Fibroblast of lung (primary cell): ENCODE measurements at regions not wholly inside any gene's neighbourhood (a gene's known extent, or its start where the extent isn't known, plus 50 kb on each side); places are given as distances from the start of the nearest gene placed in this dataset.

Experiments
- DNase-seq, 2 donors: peaks; one replicate each; pipeline versions ENCODE4 v3.0.0 to v3.0.0-alpha.2; 2010; ENCODE audit warnings: low read depth in 2 of 2
- H2AFZ ChIP-seq: 2 replicates; pipeline ENCODE4 v1.5.1; 2012; ENCODE audit warnings: low read length, control low read depth, inconsistent platforms
- H3K27ac ChIP-seq: 2 replicates; pipeline ENCODE4 v1.5.1; 2011; ENCODE audit warnings: low read length, control low read depth; ENCODE audit not compliant: insufficient read depth
- H3K27me3 ChIP-seq: 2 replicates; pipeline ENCODE4 v1.5.1; 2011; ENCODE audit warnings: mild to moderate bottlenecking, low read length; ENCODE audit not compliant: control insufficient read depth, insufficient read depth
- H3K36me3 ChIP-seq: 2 replicates; pipeline ENCODE4 v1.5.1; 2011; ENCODE audit warnings: low read length; ENCODE audit not compliant: control insufficient read depth, insufficient read depth
- H3K4me1 ChIP-seq: 2 replicates; pipeline ENCODE4 v1.5.1; 2011; ENCODE audit warnings: low read length; ENCODE audit not compliant: control insufficient read depth, insufficient read depth; ENCODE audit errors: extremely low read depth
- H3K4me2 ChIP-seq: 2 replicates; pipeline ENCODE4 v1.5.1; 2011; ENCODE audit warnings: low read length, control low read depth; ENCODE audit not compliant: insufficient read depth; ENCODE audit errors: extremely low read depth
- H3K4me3 ChIP-seq, 4 experiments: fragments of 200-600 bp in 1 of 4; sonication (generic) in 1 of 4; replicated peaks in 1 of 4; 2 replicates each; pipeline ENCODE4 v1.5.1; 2011 to 2016; ENCODE audit warnings: low read length in 4 of 4, low read depth in 3 of 4, mild to moderate bottlenecking in 3 of 4, control low read depth in 2 of 4, inconsistent platforms in 1 of 4, mixed read lengths in 1 of 4; ENCODE audit not compliant: insufficient read depth in 1 of 4; ENCODE audit errors: control extremely low read depth in 1 of 4
- H3K79me2 ChIP-seq: 2 replicates; pipeline ENCODE4 v1.5.1; 2012; ENCODE audit warnings: mild to moderate bottlenecking, low read length, inconsistent platforms; ENCODE audit not compliant: control insufficient read depth, insufficient read depth
- H3K9ac ChIP-seq: 2 replicates; pipeline ENCODE4 v1.5.1; 2011; ENCODE audit warnings: mild to moderate bottlenecking, low read length, control low read depth; ENCODE audit not compliant: insufficient read depth
- H3K9me3 ChIP-seq: 2 replicates; pipeline ENCODE4 v1.5.1; 2012; ENCODE audit warnings: low read depth, low read length; ENCODE audit not compliant: control insufficient read depth, insufficient read depth
- H4K20me1 ChIP-seq: 2 replicates; pipeline ENCODE4 v1.5.1; 2011; ENCODE audit warnings: low read length; ENCODE audit not compliant: control insufficient read depth, insufficient read depth; ENCODE audit errors: extremely low read depth
- EZH2 ChIP-seq: IDR thresholded peaks from 2 replicates; pipeline ENCODE4 v1.5.1; 2012; ENCODE audit warnings: low read length, control low read depth, mild to moderate bottlenecking; ENCODE audit errors: missing control alignments
- TF ChIP-seq, protein P1 (sequence below), 2 donors: IDR thresholded peaks in 1 of 2; conservative IDR thresholded peaks in 1 of 2; 1 replicate in 1 of 2; 2 replicates in 1 of 2; pipeline ENCODE4 v1.5.1; 2011 to 2012; ENCODE audit warnings: low read length in 2 of 2, control low read depth in 1 of 2, inconsistent platforms in 1 of 2, low read depth in 1 of 2, mild to moderate bottlenecking in 1 of 2

DNA sequence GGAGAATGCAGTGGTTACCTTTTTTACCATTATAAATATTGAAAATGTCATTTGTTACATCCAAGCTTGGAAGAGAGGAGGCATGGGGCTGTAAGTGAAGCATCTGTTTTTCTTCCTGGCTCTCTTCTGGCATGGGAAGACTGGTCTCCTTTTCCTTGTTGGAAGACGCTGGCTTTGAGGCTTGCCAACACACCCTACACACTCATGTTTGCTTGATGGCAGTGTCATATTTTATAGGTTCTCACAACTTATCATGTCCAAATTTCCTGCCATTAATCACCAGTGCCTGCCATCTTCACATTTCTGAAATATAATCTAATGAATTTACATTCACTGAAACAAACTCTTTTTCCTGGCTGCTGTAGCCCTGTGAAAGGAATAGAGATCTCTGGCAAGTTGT, 252.9 kb downstream of the MAN2A1 start:
- Histone ChIP-seq H3K4me2 (no peak overlapping the region), H4K20me1 (no peaks in the 10 kb centered on the region), H3K9me3 (no peaks in the 10 kb centered on the region), H2AFZ (no peak overlapping the region), H3K9ac (no peak overlapping the region), H3K27ac (no peak overlapping the region), H3K79me2 (no peaks in the 10 kb centered on the region), H3K4me1 (no peaks in the 10 kb centered on the region), H3K27me3 (peaks cover 5% of the 10 kb centered on the region), H3K4me3 (no peak overlapping the region), H3K36me3 (no peaks in the 10 kb centered on the region)
- no peak for TF ChIP-seq EZH2
- TF ChIP-seq, protein P1, sequence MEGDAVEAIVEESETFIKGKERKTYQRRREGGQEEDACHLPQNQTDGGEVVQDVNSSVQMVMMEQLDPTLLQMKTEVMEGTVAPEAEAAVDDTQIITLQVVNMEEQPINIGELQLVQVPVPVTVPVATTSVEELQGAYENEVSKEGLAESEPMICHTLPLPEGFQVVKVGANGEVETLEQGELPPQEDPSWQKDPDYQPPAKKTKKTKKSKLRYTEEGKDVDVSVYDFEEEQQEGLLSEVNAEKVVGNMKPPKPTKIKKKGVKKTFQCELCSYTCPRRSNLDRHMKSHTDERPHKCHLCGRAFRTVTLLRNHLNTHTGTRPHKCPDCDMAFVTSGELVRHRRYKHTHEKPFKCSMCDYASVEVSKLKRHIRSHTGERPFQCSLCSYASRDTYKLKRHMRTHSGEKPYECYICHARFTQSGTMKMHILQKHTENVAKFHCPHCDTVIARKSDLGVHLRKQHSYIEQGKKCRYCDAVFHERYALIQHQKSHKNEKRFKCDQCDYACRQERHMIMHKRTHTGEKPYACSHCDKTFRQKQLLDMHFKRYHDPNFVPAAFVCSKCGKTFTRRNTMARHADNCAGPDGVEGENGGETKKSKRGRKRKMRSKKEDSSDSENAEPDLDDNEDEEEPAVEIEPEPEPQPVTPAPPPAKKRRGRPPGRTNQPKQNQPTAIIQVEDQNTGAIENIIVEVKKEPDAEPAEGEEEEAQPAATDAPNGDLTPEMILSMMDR (conservative IDR thresholded peaks at IDR 0.05 in 1 of 2, IDR thresholded peaks at IDR 0.05 in 1 of 2; ENCODE audit: low read depth in 1 of 2, low read length in 2 of 2), result no peak
- DNase-seq, result no peak

DNA sequence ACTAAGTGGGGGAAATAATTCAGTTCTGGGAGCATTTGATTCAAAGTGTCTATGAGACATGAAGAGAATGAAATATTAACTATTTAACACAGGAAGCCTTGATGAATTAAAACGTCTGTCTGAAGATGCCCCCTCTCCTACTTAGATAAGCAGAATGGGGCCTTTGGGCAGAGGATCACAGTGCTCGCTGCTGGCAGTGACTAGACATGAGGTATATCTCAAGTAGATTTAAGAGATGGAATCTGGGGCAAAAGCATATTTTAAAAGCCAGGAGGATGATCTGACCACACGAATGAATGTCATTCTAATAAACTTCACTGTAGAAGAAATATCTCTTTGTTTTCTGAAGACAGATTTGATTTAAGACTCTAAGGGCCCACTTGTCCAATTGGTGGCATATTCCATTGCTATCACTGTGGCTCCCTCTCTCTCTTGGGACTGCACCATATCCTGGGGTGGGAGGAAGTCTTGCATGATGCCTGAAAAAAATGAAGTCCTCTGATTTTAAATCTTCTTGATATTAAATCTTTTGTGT, 254.0 kb downstream of the MAN2A1 start:
- no peak for DNase-seq
- Histone ChIP-seq H3K9ac (no peak overlapping the region), H3K4me3 (no peak overlapping the region), H3K9me3 (no peaks in the 10 kb centered on the region), H3K4me2 (no peak overlapping the region), H3K4me1 (no peaks in the 10 kb centered on the region), H4K20me1 (no peaks in the 10 kb centered on the region), H3K27ac (no peak overlapping the region), H2AFZ (no peak overlapping the region), H3K36me3 (no peaks in the 10 kb centered on the region), H3K79me2 (no peaks in the 10 kb centered on the region), H3K27me3 (peaks cover 5% of the 10 kb centered on the region)
- TF ChIP-seq EZH2, result no peak
- TF ChIP-seq, protein P1 (conservative IDR thresholded peaks at IDR 0.05 in 1 of 2, IDR thresholded peaks at IDR 0.05 in 1 of 2; ENCODE audit: low read depth in 1 of 2, low read length in 2 of 2), result no peak

DNA sequence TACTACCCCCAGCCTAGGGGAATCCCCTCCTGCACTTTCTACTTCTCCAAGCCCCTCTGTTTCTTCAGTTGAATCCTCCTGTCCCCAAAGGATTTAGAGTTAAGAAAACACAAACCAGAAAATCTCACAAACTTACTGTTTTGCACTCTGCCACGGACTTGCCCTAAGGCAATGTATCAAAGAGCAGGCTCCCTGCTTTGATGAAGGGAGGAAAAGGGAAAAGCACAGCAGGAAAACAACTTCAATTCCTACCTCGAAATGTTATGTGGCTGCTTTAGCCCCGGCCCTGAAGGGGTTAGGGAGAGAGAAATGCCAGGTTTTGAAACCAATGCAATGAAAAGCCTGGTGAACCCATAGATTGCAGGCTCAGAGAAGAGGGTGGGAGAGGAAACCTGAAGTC, 254.7 kb downstream of the MAN2A1 start:
- Histone ChIP-seq H3K9ac (no peak overlapping the region), H3K79me2 (no peaks in the 10 kb centered on the region), H3K36me3 (no peaks in the 10 kb centered on the region), H3K4me1 (no peaks in the 10 kb centered on the region), H4K20me1 (no peaks in the 10 kb centered on the region), H3K27ac (no peak overlapping the region), H3K9me3 (no peaks in the 10 kb centered on the region), H3K4me2 (no peak overlapping the region), H3K27me3 (peaks cover 5% of the 10 kb centered on the region), H2AFZ (no peak overlapping the region), H3K4me3 (no peak overlapping the region)
- no peak for TF ChIP-seq EZH2
- TF ChIP-seq, protein P1 (conservative IDR thresholded peaks at IDR 0.05 in 1 of 2, IDR thresholded peaks at IDR 0.05 in 1 of 2; ENCODE audit: low read depth in 1 of 2, low read length in 2 of 2), result no peak
- DNase-seq, result no peak
